Neural cell (in vitro differentiated cells): ENCODE measurements at regions not wholly inside any gene's neighbourhood (a gene's known extent, or its start where the extent isn't known, plus 50 kb on each side); places are given as distances from the start of the nearest gene placed in this dataset.

ENCODE experiments used
- H2AFZ ChIP-seq: fragments of 200-600, 300-800 bp; sonication (generic), shearing (Covaris generic); 2 replicates; pipeline ENCODE4 v1.6.0; 2014; ENCODE audit warnings: low read depth, mild to moderate bottlenecking, antibody characterized with exemption, low read length, moderate library complexity
- H3F3A ChIP-seq: fragments of 200-600 bp; shearing (Covaris generic); 2 replicates; pipeline ENCODE4 v1.6.1; 2016; ENCODE audit warnings: mild to moderate bottlenecking, moderate library complexity, mixed read lengths, antibody characterized with exemption, low read length; ENCODE audit not compliant: insufficient read depth, poor library complexity, severe bottlenecking
- H3K27ac ChIP-seq: fragments of 200-600, 300-800 bp; sonication (generic), shearing (Covaris generic); 2 replicates; pipeline ENCODE4 v1.5.1; 2014; ENCODE audit warnings: mild to moderate bottlenecking, low read length, moderate library complexity
- H3K27me3 ChIP-seq: fragments of 300-800, 200-600 bp; sonication (generic), shearing (Covaris generic); 2 replicates; pipeline ENCODE4 v1.6.0; 2014; ENCODE audit warnings: mild to moderate bottlenecking, low read depth, low read length, moderate library complexity; ENCODE audit not compliant: insufficient read depth
- H3K36me3 ChIP-seq: fragments of 300-800, 200-600 bp; sonication (generic), shearing (Covaris generic); 2 replicates; pipeline ENCODE4 v1.5.1; 2014; ENCODE audit warnings: mild to moderate bottlenecking, antibody characterized with exemption, low read length, moderate library complexity; ENCODE audit not compliant: insufficient read depth
- H3K4me2 ChIP-seq: fragments of 300-800, 200-600 bp; sonication (generic), shearing (Covaris generic); 2 replicates; pipeline ENCODE4 v1.6.0; 2014; ENCODE audit warnings: mild to moderate bottlenecking, low read length
- H3K4me3 ChIP-seq: fragments of 300-800, 200-600 bp; sonication (generic), shearing (Covaris generic); 2 replicates; pipeline ENCODE4 v1.5.1; 2014; ENCODE audit warnings: mild to moderate bottlenecking, low read length, moderate library complexity
- H3K79me2 ChIP-seq: fragments of 200-600 bp; shearing (Covaris generic); replicated peaks from 2 replicates; pipeline ENCODE4 v1.6.0; 2014; ENCODE audit warnings: mild to moderate bottlenecking, low read length, moderate library complexity; ENCODE audit not compliant: insufficient read depth
- H3K9ac ChIP-seq: fragments of 300-800, 200-600 bp; sonication (generic), shearing (Covaris generic); 2 replicates; pipeline ENCODE4 v1.6.1; 2016; ENCODE audit warnings: mild to moderate bottlenecking, low read length, mixed read lengths
- H3K9me2 ChIP-seq: fragments of 200-600 bp; shearing (Covaris generic); 2 replicates; pipeline ENCODE4 v1.6.1; 2016; ENCODE audit warnings: mild to moderate bottlenecking, low read length, mixed read lengths; ENCODE audit not compliant: insufficient read depth
- H3K9me3 ChIP-seq: fragments of 200-600, 300-800 bp; sonication (generic), shearing (Covaris generic); 2 replicates; pipeline ENCODE4 v1.6.1; 2016; ENCODE audit warnings: mild to moderate bottlenecking, mixed run types, low read length, moderate library complexity, mixed read lengths
- H4K20me1 ChIP-seq: fragments of 200-600 bp; shearing (Covaris generic); 2 replicates; pipeline ENCODE4 v1.6.1; 2016; ENCODE audit warnings: mild to moderate bottlenecking, mixed run types; ENCODE audit not compliant: insufficient read depth
- EP300 ChIP-seq: fragments of 450-650 bp; conservative IDR thresholded peaks from 2 replicates; pipeline ENCODE4 v1.6.1; 2014; ENCODE audit warnings: antibody characterized with exemption, mild to moderate bottlenecking, moderate library complexity; ENCODE audit not compliant: poor library complexity, severe bottlenecking
- EZH2 ChIP-seq: fragments of 200-600, 300-800 bp; shearing (Covaris generic), sonication (generic); IDR thresholded peaks from 2 replicates; pipeline ENCODE4 v1.6.1; 2014; ENCODE audit warnings: antibody characterized with exemption, low read length, borderline replicate concordance, mild to moderate bottlenecking; ENCODE audit not compliant: insufficient read depth, poor library complexity, severe bottlenecking
- MXI1 ChIP-seq: fragments of 450-650 bp; conservative IDR thresholded peaks from 2 replicates; pipeline ENCODE4 v1.6.1; 2014; ENCODE audit warnings: antibody characterized with exemption, mild to moderate bottlenecking; ENCODE audit not compliant: poor library complexity, severe bottlenecking
- POLR2AphosphoS5 ChIP-seq: IDR thresholded peaks from 2 replicates; pipeline ENCODE4 v1.6.1; 2012
- RAD21 ChIP-seq: fragments of 450-650 bp; conservative IDR thresholded peaks from 2 replicates; pipeline ENCODE4 v1.6.1; 2014; ENCODE audit warnings: antibody characterized with exemption, mild to moderate bottlenecking, moderate library complexity
- SMC3 ChIP-seq: fragments of 450-650 bp; conservative IDR thresholded peaks from 2 replicates; pipeline ENCODE4 v1.6.1; 2014; ENCODE audit warnings: antibody characterized with exemption, mild to moderate bottlenecking, moderate library complexity; ENCODE audit not compliant: poor library complexity
- TAF1 ChIP-seq: IDR thresholded peaks from 2 replicates; pipeline ENCODE4 v1.6.1; 2012; ENCODE audit warnings: low read depth
- TF ChIP-seq, protein P1 (sequence below): fragments of 450-650 bp; IDR thresholded peaks from 2 replicates; pipeline ENCODE4 v1.5.1; 2014; ENCODE audit warnings: antibody characterized with exemption, mild to moderate bottlenecking, moderate library complexity; ENCODE audit not compliant: poor library complexity, severe bottlenecking
- TF ChIP-seq, protein P2 (sequence below): IDR thresholded peaks from 2 replicates; pipeline ENCODE4 v1.6.1; 2012; ENCODE audit warnings: borderline replicate concordance

DNA sequence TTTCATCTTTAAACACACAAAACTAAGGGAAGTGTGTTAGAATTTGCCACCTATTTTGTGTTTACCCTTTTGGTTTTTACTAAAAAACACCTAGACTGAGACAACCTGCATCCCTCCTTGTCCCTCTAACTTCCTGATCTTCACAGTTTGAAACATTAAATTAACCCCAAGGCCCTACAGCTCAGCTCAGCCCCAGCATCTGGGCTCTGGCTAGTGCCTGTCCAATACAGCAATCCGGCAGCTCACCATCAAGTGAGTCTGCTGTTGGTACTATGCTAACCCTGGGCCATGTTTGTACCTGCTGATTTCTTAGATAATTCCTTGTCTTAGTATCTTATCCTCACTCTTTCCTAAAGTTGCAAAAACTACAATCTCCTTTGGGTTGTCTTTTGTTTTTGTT lies 162.4 kb downstream of the DSEL start:
- H3K4me2 ChIP-seq, result no peak overlapping the region

DNA sequence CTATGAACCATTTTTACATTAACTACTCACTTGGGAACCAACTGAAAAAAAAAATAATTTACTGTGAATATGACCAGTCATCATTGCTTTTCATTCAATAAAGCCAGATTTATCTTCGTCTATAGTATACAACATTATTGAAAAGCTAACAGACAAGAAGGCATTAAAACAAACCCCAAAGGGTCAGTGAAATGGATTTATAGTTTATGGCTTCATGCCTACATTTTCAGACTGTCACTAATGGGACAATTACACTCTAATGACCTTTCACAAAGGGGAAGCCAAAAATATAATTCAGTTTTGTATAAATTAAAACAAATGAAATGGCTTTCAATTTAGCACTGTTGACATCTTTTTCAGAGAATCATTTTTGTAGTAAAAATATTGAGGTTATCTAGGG lies 169.1 kb downstream of the DSEL start:
- Histone ChIP-seq H3K4me2 (no peak overlapping the region), H3K4me3 (no peak overlapping the region), H3K36me3 (no peaks in the 10 kb centered on the region), H2AFZ (no peak overlapping the region), H3K79me2 (no peaks in the 10 kb centered on the region), H3K9me2 (no peaks in the 10 kb centered on the region), H4K20me1 (no peaks in the 10 kb centered on the region), H3F3A (no peaks in the 10 kb centered on the region), H3K9ac (no peak overlapping the region), H3K27me3 (no peaks in the 10 kb centered on the region), H3K27ac (no peak overlapping the region), H3K9me3 (no peaks in the 10 kb centered on the region)
- TF ChIP-seq SMC3 (no peak), EZH2 (no peak), POLR2AphosphoS5 (no peak), EP300 (no peak), TAF1 (no peak)
- TF ChIP-seq, protein P1, sequence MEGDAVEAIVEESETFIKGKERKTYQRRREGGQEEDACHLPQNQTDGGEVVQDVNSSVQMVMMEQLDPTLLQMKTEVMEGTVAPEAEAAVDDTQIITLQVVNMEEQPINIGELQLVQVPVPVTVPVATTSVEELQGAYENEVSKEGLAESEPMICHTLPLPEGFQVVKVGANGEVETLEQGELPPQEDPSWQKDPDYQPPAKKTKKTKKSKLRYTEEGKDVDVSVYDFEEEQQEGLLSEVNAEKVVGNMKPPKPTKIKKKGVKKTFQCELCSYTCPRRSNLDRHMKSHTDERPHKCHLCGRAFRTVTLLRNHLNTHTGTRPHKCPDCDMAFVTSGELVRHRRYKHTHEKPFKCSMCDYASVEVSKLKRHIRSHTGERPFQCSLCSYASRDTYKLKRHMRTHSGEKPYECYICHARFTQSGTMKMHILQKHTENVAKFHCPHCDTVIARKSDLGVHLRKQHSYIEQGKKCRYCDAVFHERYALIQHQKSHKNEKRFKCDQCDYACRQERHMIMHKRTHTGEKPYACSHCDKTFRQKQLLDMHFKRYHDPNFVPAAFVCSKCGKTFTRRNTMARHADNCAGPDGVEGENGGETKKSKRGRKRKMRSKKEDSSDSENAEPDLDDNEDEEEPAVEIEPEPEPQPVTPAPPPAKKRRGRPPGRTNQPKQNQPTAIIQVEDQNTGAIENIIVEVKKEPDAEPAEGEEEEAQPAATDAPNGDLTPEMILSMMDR, result no peak

More for the DNA sequence above, 162.4 kb downstream of the DSEL start:
- Histone ChIP-seq H2AFZ (no peak overlapping the region), H3K27ac (no peak overlapping the region), H3F3A (no peaks in the 10 kb centered on the region), H3K9ac (no peak overlapping the region), H3K9me3 (no peaks in the 10 kb centered on the region), H3K27me3 (no peaks in the 10 kb centered on the region), H3K4me3 (no peak overlapping the region), H3K9me2 (no peaks in the 10 kb centered on the region), H4K20me1 (no peaks in the 10 kb centered on the region), H3K79me2 (no peaks in the 10 kb centered on the region), H3K36me3 (no peaks in the 10 kb centered on the region)
- TF ChIP-seq EZH2 (no peak), TAF1 (no peak), SMC3 (no peak), MXI1 (no peak), RAD21 (no peak)
- TF ChIP-seq, protein P2, sequence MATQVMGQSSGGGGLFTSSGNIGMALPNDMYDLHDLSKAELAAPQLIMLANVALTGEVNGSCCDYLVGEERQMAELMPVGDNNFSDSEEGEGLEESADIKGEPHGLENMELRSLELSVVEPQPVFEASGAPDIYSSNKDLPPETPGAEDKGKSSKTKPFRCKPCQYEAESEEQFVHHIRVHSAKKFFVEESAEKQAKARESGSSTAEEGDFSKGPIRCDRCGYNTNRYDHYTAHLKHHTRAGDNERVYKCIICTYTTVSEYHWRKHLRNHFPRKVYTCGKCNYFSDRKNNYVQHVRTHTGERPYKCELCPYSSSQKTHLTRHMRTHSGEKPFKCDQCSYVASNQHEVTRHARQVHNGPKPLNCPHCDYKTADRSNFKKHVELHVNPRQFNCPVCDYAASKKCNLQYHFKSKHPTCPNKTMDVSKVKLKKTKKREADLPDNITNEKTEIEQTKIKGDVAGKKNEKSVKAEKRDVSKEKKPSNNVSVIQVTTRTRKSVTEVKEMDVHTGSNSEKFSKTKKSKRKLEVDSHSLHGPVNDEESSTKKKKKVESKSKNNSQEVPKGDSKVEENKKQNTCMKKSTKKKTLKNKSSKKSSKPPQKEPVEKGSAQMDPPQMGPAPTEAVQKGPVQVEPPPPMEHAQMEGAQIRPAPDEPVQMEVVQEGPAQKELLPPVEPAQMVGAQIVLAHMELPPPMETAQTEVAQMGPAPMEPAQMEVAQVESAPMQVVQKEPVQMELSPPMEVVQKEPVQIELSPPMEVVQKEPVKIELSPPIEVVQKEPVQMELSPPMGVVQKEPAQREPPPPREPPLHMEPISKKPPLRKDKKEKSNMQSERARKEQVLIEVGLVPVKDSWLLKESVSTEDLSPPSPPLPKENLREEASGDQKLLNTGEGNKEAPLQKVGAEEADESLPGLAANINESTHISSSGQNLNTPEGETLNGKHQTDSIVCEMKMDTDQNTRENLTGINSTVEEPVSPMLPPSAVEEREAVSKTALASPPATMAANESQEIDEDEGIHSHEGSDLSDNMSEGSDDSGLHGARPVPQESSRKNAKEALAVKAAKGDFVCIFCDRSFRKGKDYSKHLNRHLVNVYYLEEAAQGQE, result no peak
- TF ChIP-seq, protein P1, result no peak
